Activated gamma-delta T cell treated with Interleukin-2 at 50 U/mL for 16 hours (primary cell): ENCODE measurements at regions not wholly inside any gene's neighbourhood (a gene's known extent, or its start where the extent isn't known, plus 50 kb on each side); places are given as distances from the start of the nearest gene placed in this dataset.

Source experiments
- DNase-seq: peaks from one replicate; pipeline ENCODE4 v3.0.0-alpha.2; 2020

DNA sequence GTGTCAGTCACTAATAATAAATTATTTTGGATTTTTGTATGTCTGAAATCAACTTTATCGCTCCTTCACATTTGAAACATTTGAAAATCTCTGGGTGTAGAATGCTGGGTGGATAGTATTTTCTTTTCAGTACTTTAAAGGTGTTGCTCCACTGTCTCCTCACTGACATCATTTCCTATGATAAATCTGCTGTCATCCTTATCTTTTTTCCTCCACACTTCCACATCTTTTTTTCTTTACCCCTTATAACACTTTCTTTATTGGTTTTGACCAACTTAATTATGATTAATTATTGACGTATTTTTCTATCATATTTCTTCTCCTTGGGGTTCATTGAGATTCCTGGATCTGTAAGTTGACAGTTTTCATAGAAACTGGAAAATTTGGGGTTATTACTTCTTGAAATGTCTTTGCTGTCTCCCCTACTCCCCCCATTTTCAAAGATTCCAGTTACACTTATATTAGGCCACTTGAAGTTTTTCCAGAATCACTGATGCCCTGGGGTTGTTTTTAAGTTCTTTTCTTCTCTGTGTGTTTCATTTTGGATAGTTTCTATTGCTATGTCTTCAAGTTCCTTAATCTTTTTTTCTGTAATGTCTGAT, 177.5 kb upstream of the DIO3 start:
- DNase-seq = no peak

DNA sequence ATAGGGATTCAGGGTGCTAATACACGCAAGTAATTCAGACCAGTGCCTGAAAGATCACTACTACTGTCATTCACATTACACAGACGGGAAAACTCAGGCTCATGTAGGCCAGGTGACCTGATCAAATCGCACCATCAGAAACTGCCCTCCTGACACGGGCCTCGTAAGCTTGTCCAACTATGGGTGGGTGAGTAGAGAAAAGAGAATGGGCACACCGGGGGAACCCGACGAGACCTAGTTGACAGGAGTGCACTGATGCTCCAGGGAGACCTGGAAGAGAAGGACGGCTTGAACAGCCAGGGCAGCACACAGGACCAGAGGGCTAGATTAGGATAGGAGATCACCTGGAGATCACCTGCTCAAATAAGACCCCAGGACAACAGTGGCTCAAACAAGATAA, 166.9 kb upstream of the DIO3 start:
- no peak for DNase-seq

DNA sequence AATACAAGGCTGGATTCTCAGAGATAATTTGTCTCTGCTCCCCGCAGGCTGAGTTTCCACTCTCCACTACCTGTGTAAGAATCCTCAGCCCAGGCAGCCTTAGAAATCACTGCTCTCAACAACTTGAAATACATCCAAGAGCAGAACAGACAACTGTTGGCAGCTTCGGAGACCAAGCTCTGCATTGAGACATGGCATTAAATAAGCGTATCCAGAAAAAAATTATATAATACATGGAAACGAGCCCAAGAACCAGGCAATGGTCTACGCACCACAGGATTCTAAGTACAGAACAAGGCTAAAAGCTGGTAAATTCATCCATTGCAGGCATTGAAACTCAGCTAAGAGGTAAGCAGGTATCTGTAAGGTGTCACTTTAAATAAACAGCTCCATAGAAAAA, 165.5 kb upstream of the DIO3 start:
- DNase-seq = no peak

DNA sequence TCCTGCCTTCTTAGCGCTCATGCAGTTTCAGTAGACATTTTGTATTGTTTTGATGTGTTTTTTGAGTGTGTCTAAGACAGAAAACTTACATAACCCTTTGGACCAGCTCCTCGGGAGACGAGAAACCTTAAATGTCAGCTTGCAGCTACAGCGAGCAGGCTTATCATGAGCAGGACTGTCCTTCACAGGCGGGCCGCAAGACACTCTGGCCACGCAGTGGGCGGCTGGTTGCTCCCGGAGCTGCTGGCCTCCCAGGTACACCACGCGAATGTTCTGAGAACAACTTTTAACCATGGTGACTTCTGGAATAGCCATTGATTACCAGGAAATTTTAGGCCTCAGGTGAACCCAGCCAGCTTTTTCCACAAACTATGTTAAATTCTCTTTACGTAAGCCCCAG, 164.1 kb upstream of the DIO3 start:
- no peak for DNase-seq

DNA sequence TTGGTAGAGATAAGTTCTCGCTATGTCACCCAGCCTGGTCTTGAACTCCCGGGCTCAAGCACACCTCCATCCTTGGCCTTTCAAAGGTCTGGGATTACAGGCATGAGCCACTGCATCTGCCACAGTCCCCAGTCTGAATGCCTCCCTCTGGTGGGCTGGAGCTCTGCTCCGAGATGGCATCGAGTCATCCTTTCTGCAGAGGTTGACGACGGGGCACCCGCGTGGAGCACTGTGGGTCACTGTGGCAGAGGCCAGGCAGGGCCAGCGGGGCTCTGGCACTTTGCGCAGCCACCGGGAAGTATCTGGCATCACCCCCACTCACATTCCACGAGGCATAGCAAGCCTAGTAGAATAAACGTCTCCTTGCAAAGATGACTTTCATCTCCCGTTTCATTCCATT, 163.3 kb upstream of the DIO3 start:
- no peak for DNase-seq

DNA sequence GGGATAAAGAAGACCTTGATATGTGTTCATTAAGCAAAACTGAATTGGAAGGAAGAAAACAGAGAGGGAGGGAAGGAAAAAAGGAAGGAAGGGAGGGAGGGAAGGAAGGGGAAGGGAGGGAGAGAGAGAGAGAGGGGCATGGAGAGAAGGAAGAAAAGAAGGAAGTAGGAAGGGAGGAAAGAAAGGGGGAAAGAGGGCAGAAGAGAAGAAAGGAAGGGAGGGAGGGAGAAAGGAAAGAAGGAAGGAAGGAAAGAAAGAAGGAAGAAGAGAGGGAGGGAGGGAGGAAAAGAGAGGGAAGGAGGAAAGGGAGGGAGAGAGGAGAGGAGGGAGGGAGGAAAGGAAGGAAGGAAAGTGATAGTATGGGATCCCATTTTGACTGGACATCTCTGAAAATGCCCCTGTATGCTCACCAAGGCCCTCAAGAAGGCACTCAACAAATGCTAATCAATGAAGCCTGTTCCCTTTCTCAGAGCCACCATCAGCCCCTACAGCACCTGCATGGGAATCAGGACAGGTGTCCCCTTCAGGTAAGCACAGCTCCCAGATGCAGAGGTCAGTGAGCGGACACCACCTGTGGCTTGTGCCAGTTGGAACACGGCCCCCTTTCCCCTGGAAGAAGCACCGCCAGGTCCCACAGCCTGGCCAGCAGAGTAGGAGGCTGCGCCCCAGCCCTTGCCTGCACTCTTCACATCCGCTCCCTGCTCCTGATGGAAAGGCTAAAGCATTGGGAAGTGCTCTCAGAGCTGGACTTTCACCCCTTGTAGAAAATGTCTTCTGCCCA, 161.4 kb upstream of the DIO3 start:
- DNase-seq = no peak

DNA sequence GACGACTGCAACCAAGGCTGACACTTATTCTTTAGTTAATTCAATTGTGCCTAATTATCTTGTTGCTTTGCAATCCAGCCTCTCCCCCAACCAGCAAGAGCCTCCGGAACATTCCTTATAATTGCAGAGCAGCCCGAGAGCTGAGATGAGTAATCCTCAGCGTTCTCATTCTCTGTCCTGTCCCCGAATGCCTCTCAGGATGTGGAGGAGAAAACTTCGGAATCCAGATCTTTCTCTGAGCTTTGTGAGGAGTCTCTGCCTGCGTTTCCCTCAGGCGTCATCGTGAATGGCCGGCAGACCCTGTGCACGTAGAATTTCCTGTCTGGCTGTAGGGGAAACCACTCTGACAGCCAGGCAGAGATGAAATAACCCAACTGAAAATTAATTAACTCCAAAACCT, 160.5 kb upstream of the DIO3 start:
- no peak for DNase-seq

DNA sequence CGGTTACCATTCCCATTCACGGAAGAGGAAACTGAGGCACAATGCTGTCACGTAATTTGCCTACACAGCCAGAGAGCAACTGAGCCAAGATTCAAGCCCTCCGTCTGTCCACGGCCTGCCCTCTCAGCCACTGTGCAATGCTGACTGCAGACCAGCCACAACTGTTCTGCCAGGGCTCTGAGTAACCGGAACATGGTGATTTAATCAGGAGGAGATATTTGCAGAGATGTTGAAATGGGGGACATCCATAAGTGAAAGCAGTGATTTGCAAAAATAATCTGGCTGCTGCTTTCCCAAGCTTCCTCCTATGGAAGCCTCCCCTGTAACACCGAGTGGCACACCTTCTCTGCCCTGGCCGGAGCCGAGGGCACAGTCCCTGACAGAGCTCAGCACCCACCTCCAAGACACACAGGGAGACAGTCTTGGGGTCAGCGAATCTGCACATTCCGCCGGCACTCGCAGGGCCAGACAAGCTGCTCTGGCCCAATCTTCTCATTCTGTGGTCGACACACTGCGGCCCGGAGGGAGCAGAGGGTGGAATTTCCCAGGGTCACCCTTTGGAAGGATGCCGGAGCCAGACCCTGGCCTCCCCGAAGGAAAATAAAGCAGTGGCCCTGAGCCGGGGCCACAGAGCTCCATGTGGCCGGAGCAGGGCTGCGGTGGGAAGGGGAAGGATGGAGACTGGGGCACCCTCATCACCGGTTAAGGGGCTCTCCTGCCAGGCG, 158.2 kb upstream of the DIO3 start:
- no peak for DNase-seq

DNA sequence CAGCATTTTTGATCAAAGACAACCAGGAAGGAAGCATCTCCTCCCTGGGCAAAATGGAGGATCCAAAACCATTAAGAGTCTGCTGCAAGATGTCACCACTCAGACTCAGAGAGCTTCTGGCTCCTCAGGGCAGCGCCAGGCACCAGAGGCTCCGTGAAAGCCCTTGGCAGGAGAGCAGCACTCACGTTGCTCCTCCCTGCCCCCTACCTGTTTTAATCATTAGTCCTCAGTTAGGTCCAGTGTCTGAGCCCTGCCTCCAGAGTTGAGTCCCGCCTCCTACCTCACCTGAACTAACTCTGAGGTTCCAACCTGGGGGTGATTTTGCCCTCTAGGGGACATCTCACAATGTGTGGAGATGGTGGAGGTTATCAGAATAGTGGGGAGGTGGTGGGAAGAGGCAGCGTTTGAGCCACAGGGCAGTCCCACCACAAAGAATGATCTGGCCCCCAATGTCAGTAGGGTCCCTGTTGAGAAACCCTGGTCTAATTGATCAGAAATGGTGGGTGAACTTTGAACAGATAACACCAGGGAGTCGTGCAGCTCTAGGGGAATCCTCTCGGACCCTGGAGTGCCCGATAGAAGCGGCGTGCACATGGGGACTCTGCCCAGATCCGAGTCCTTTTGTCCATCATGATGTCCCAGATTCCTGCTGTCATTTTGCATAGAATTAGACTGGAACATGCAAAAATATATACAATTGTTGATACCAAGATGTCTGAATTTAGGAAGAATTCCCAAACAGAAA, 156.7 kb upstream of the DIO3 start:
- no peak for DNase-seq

DNA sequence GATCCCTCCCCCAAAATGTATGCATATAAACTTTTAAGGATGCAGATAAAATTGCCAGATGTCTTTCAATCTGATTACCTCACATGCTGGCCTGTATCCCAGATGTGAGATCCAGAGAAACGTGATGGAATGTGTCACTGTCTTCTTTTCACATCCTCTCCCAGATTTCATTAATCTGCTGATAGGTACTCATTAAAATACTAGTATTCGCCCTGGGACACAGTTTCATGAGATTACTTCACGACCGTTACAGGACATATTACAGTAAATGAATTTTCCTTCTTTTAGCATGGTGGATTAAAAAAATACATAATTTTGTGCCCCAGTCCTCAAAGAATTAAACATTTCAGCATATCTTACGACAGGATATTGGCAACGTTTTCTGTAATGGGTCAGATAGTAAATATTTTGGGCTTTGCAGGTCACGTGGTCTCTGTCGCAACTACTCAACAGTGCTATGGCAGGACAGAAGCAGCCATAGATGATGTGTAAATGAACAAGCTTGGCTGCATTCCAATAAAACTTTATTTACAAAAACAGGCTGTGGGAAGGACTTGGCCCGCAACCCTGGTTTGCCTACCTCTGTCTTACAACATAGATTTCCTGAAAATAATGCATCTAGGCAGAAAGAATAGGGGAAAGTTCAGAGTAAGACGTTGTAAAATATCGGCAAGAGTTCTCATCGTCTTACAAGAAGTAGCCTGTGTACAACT, 156.0 kb upstream of the DIO3 start:
- DNase-seq = no peak

DNA sequence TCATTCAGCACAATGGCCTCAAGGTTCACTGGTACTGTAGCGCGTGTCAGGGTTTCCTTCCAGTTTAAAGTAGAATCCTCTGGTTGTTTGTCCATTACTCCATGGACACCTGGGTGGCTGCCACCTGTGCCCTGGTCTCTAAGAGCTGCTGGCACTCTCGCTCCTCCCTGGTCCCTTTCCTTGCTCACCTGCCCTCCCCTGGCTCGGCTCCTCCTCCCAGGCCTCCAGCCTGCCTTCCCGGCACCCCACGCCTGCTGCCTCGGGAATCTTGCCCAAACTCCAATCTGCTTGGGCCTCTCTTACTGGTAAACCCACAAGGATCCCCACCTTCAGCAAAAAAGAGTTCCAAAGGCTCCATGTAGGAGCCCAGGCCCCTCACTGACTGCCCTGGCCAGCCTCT, 154.4 kb upstream of the DIO3 start:
- DNase-seq = no peak

DNA sequence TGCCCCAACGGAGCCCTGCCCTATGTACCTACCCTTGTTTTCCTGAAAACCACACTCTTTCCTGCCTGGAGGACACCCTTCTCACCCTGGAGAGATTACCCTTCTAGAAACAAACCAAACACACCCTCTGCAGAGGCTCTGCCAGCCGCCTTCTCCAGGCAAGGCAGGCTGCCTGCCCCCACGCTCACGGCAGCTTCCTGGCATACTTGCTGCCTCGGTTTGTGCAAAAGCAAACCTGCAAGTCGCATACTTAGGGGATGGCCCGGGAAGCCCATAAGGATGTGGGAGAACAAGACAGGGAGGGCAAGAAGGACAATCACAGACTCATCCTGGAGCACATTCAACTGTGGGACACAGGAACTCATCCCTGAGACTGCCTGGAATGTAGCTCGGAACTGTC, 154.0 kb upstream of the DIO3 start:
- DNase-seq = no peak

DNA sequence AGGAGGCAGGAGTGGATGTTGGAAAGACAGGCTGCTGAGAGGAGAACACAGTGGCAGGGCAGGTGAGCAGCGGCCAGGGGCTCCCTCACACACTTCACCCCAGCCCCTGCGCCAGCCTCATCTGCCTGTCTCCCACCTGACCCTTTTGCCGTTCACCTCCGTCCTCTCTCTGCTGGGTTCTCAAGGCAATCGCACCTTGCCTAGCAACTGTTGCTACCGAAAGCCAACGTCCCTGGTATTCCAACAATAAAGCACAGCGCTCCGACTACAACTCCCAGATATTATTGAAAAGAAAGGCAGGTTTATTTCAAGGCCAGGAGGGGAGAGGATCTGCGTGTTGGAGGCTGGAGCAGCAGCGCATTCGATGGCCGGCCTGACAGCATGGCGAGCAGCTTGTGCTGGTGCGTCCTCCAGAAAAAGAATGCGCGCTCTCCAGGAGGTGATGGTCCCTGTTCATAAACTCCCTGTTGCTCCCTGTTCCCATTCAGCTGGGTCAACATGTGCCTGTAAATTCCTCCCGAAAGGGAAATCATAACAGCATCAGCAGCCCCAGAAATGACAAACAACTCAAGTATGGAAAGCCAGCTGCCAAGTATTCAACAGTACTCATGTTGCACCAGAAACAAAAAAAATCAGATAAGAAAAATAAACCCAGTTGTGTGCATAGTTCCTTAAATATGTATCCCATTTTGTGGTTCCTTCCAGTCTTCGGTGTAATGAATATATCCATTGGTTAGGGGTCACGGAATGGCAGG, 153.0 kb upstream of the DIO3 start:
- DNase-seq = no peak

DNA sequence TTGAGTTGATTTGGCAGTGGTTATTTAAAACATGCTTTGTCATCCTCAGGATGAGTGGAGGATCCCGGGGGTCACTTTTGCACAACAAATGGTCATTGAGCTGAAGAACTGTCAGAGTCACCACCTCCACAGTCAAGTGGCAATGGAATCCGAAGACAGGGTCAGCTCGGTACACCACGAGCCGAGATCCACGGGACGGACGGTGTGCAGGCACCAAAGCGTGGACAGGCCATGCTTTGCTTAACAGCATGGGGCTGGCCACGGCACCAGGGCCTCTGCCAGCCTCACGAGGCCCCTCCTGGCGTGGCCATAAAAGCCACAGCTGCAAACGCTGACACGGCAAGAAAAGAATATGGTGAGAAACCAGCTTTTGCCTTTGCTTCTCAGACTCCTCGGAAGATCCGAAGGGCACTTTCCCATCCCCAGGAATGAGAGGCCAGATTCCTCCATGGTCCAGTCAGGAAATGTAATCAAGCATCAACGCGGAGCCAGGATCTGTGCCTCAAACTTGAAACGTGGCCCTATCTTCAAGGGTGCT, 152.2 kb upstream of the DIO3 start:
- DNase-seq = no peak

DNA sequence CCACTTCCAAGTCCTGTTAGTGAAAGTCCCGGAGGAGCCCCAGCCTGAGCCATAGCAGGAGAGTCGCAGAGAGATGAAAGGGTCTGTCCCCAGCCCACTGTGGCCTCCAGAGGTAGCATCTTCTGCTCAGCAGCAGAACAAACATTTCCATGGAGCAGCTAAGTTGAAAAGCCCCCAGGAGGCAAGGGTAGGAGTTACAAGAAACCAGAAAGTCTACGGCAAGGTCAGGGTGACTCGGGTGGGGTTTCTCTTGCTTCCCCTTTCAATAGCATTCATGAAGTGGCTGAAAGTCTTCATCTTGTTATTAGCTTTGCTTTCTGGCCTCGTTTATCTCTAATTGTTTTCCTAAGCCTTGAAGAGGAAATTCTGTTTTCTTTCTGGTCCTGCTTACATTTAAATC, 151.2 kb upstream of the DIO3 start:
- DNase-seq = no peak

DNA sequence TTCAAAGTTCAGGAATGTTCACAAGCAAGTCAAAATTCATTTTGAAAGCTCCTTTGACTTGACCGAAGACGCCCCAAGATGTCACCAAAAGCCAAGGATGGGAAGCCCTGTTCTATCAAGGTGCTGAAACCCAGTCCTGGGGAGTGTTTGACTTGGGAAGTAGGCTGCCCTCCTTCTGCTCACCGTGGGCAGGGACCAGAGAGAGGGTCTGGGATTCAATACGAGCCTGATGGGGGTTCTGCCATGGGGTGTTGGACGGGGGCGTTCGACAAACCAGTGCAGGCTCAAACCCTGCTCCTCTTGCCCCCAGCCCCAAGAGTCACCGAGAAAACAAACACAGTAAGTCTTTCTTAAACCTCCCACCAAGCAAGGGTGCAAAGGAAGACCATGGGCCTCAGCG, 150.1 kb upstream of the DIO3 start:
- no peak for DNase-seq

DNA sequence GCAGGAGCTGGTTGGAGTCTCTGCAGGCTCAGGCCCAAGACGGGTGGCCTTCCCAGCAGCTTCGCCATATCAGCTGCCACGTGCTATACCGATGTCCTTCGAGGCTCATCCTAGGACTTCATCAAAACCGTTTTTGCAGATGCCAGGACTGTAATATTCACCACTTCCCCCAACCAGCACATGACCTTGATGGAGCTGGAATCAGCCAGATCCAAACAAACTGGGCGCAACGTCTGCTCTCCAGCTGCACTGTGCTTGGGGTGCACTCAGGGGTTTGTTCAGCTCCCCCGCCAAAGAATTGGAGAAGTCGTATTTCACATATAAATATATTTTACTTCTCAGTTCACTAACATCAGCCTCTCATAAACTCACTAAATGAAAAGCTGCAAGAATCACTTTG, 149.5 kb upstream of the DIO3 start:
- no peak for DNase-seq

DNA sequence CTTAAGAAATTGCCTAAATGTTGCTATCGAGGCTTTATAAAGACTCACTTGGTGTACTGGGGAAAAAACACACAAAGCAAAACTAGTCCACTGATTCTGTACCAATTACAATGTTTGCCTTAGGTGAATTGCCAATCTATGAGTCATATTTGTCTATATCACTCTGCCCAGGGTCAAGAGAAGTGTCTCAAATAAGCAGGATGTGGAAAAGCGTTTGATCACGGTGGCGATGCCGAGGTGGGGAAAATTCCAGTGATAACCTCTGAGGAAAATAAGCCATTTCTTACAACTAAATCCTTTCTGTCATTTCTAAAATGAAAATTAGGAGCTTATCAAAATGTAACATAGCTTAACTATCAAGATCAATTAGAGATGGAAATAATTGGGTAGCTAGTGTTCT, 148.6 kb upstream of the DIO3 start:
- no peak for DNase-seq

DNA sequence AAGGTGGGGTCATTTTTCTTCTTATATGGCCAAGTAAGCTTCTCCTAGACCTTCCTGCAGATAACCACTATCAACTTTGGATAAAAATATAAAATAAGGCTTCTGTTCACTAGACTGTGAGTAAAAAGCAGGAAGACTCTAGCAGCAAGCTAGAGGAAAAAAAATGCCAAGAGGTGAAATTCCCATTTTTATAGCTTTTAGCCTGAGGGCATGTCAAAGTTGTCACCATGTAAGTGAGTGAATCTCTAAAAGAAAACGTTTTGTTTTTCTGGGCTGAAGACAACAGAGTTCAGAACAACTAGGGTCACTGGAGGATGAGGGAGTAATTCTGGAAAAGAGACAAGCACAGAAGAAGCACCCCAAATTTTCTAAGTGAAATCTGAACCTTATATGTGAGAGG, 143.9 kb upstream of the DIO3 start:
- DNase-seq = no peak

DNA sequence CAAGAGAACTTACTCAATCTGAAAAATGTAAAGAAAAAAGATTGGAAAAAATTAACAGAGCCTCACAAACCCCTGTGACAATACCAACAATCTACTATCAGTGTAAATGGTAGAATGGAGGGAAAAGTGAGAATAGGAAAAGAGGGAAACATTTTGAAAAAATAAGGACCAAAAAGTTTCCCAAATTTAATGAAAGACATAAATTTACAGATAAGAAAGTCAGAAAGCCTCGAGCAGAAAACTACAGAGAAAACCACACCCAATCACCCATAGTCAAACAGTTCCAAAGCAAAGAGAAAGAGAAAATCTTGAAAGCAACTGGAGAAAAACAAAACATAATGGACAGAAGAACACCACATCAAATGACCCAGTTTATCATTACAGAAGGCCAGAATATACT, 142.7 kb upstream of the DIO3 start:
- DNase-seq = no peak

DNA sequence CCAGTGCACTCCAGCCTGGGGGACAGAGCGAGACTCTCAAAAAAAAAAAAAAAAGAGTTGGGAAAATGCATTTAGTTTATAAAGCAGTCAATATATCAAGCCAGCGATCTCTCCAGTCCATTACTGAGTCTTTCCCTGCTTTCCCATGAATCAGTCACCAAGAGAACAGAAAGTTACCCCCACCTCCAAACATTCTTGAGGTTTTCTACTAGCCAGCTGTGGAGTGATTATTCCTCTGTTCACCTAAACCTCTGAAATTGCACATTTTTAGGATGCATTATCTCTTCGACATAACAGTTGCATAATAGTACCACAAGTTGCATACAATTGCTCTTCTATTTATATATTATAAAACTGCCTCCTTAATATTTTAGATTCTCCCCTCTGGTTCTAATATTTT, 134.8 kb upstream of the DIO3 start:
- DNase-seq = no peak

DNA sequence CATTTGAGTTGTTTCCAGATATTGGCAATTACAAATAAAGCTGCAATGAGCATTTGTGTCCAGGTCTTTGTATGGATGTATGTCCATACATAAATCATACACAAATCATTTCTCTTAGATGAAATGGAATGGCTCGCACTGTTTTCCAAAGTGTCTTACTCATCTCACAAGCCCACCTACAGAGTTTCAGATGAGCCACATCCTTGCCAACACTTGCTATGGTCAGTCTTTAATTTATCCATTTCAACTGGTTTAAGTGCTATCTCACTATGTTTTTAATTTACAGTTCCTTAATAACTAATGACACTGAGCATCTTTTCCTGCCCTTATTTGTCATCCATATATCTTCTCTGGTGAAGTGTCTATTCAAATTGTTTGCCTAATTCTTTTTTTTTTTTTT, 132.9 kb upstream of the DIO3 start:
- no peak for DNase-seq
